Keratinocyte (primary cell): ENCODE measurements at regions not wholly inside any gene's neighbourhood (a gene's known extent, or its start where the extent isn't known, plus 50 kb on each side); places are given as distances from the start of the nearest gene placed in this dataset.

Experiments
- DNase-seq: peaks from one replicate; pipeline ENCODE4 v3.0.0-alpha.2; 2011; ENCODE audit warnings: low read depth, missing footprints, low spot score
- FAIRE-seq: peaks from 2 replicates; lab custom pipeline; 2011; peaks lifted over from hg19 to GRCh38; lab: Jason Lieb, UNC
- H2AFZ ChIP-seq: 2 replicates; pipeline ENCODE4 v1.6.0; 2012; ENCODE audit warnings: low read length, control low read depth, inconsistent platforms; ENCODE audit not compliant: control insufficient read depth
- H3K27ac ChIP-seq: 2 replicates; pipeline ENCODE4 v1.5.1; 2011; ENCODE audit warnings: low read length; ENCODE audit not compliant: control insufficient read depth, insufficient read depth
- H3K27me3 ChIP-seq: 3 replicates; pipeline ENCODE4 v1.6.0; 2011; ENCODE audit warnings: low read length; ENCODE audit not compliant: control insufficient read depth, insufficient read depth; ENCODE audit errors: extremely low read depth
- H3K36me3 ChIP-seq, 2 experiments: 2 replicates in 1 of 2; 3 replicates in 1 of 2; pipeline ENCODE4 v1.5.1; 2011; ENCODE audit warnings: low read length in 2 of 2, mild to moderate bottlenecking in 1 of 2; ENCODE audit not compliant: control insufficient read depth in 2 of 2, insufficient read depth in 2 of 2; ENCODE audit errors: extremely low read depth in 1 of 2
- H3K4me1 ChIP-seq: 3 replicates; pipeline ENCODE4 v1.5.1; 2011; ENCODE audit warnings: low read length; ENCODE audit not compliant: control insufficient read depth, insufficient read depth; ENCODE audit errors: extremely low read depth
- H3K4me2 ChIP-seq: 3 replicates; pipeline ENCODE4 v1.6.0; 2011; ENCODE audit warnings: low read depth, low read length; ENCODE audit not compliant: control insufficient read depth, insufficient read depth; ENCODE audit errors: extremely low read depth
- H3K4me3 ChIP-seq, 3 experiments: fragments of 200-600 bp in 1 of 3; sonication (generic) in 1 of 3; 2 replicates in 2 of 3; 3 replicates in 1 of 3; pipeline ENCODE4 v1.5.1; 2011 to 2016; ENCODE audit warnings: low read length in 3 of 3, mild to moderate bottlenecking in 3 of 3, control low read depth in 2 of 3, inconsistent platforms in 1 of 3, low read depth in 1 of 3, mixed read lengths in 1 of 3, mixed run types in 1 of 3, moderate library complexity in 1 of 3; ENCODE audit not compliant: control insufficient read depth in 2 of 3, insufficient read depth in 2 of 3; ENCODE audit errors: extremely low read depth in 1 of 3
- H3K79me2 ChIP-seq: 2 replicates; pipeline ENCODE4 v1.6.0; 2012; ENCODE audit warnings: low read length; ENCODE audit not compliant: control insufficient read depth, insufficient read depth
- H3K9ac ChIP-seq: 3 replicates; pipeline ENCODE4 v1.6.0; 2011; ENCODE audit warnings: low read length; ENCODE audit not compliant: control insufficient read depth, insufficient read depth; ENCODE audit errors: extremely low read depth
- H3K9me1 ChIP-seq: 3 replicates; pipeline ENCODE4 v1.6.0; 2011; ENCODE audit warnings: low read length; ENCODE audit not compliant: control insufficient read depth, insufficient read depth; ENCODE audit errors: extremely low read depth
- H3K9me3 ChIP-seq: 2 replicates; pipeline ENCODE4 v1.5.1; 2012; ENCODE audit warnings: low read depth, low read length; ENCODE audit not compliant: control insufficient read depth
- H4K20me1 ChIP-seq: 3 replicates; pipeline ENCODE4 v1.6.0; 2011; ENCODE audit warnings: low read length; ENCODE audit not compliant: control insufficient read depth, insufficient read depth; ENCODE audit errors: extremely low read depth
- EZH2 ChIP-seq: IDR thresholded peaks from one replicate; pipeline ENCODE4 v1.6.1; 2012; ENCODE audit warnings: inconsistent platforms, mild to moderate bottlenecking, low read length, moderate library complexity
- dilution Hi-C: fragments of 300-500 bp; cut with MboI; formaldehyde crosslinking; loops from one replicate; pipeline ENCODE4 v1.7.0; 2020; ENCODE audit warnings: low sequenced_read_pairs; ENCODE audit not compliant: extremely low pct_ligation_motif_present
- TF ChIP-seq, protein P1 (sequence below), 3 experiments: IDR thresholded peaks in 1 of 3; conservative IDR thresholded peaks in 1 of 3; optimal IDR thresholded peaks in 1 of 3; 2 replicates in 2 of 3; 3 replicates in 1 of 3; pipeline versions ENCODE3 to v1.5.1; 2011; ENCODE audit warnings: low read length in 3 of 3, mild to moderate bottlenecking in 3 of 3, moderate library complexity in 2 of 3, control low read depth in 1 of 3, inconsistent platforms in 1 of 3; ENCODE audit not compliant: insufficient read depth in 2 of 3; ENCODE audit errors: extremely low read depth in 1 of 3

DNA sequence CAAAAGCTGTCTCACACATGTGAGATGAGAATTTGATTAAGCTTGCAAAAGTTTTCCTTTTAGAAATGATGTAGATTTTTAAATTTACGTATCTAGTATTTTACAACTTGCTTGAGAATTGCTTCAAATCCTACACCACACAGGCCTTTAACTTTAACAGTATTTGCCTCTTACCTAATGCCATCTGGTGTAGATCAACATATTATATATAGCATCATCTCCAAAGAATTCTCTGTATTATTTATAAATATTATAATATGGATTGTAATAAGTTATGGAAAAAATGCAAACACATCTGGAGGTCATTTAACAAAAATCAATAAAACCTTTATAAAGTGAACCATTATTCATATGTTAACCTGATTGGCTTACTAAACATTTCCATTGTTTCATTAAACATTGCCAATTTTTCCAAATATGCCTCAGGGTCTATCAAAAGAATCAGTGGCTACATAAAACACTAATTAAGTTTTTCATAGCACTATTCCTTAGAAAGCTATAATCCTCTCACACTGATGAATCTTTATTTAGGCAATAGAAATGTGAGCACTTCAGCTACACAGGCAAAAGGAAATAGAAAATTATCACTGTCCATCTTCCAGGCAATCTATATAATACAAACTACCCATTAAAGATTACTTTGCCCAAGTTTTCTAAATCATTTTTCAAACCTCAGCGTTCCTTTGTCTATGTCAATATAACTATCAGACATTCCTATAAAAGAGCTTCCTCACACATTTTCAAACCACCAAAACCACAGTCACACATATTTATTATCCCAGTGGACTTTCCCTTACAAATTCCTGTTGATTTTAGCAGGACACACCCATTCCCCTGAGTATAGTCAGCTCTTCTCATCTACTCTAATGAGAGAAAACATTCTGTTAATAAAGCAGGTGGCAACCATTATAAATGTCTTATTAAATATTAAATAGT, 83.5 kb upstream of the INTU start:
- Histone ChIP-seq H3K27me3 (no peaks in the 10 kb centered on the region), H3K79me2 (no peaks in the 10 kb centered on the region), H3K9me3 (no peaks in the 10 kb centered on the region), H3K27ac (no peak overlapping the region), H3K9me1 (no peaks in the 10 kb centered on the region), H3K4me3 (no peak overlapping the region), H3K9ac (no peak overlapping the region), H3K4me2 (no peak overlapping the region), H4K20me1 (no peaks in the 10 kb centered on the region), H3K4me1 (no peaks in the 10 kb centered on the region), H3K36me3 (no peaks in the 10 kb centered on the region), H2AFZ (no peak overlapping the region)
- DNase-seq, result no peak
- dilution Hi-C loops, result no loop called here
- TF ChIP-seq, protein P1, sequence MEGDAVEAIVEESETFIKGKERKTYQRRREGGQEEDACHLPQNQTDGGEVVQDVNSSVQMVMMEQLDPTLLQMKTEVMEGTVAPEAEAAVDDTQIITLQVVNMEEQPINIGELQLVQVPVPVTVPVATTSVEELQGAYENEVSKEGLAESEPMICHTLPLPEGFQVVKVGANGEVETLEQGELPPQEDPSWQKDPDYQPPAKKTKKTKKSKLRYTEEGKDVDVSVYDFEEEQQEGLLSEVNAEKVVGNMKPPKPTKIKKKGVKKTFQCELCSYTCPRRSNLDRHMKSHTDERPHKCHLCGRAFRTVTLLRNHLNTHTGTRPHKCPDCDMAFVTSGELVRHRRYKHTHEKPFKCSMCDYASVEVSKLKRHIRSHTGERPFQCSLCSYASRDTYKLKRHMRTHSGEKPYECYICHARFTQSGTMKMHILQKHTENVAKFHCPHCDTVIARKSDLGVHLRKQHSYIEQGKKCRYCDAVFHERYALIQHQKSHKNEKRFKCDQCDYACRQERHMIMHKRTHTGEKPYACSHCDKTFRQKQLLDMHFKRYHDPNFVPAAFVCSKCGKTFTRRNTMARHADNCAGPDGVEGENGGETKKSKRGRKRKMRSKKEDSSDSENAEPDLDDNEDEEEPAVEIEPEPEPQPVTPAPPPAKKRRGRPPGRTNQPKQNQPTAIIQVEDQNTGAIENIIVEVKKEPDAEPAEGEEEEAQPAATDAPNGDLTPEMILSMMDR (optimal IDR thresholded peaks at IDR 0.05 in 1 of 3, IDR thresholded peaks at IDR 0.05 in 1 of 3, conservative IDR thresholded peaks at IDR 0.05 in 1 of 3; ENCODE audit: extremely low read depth in 1 of 3, insufficient read depth in 2 of 3, low read length in 3 of 3), result no peak
- TF ChIP-seq EZH2, result no peak
- FAIRE-seq, result no peak

DNA sequence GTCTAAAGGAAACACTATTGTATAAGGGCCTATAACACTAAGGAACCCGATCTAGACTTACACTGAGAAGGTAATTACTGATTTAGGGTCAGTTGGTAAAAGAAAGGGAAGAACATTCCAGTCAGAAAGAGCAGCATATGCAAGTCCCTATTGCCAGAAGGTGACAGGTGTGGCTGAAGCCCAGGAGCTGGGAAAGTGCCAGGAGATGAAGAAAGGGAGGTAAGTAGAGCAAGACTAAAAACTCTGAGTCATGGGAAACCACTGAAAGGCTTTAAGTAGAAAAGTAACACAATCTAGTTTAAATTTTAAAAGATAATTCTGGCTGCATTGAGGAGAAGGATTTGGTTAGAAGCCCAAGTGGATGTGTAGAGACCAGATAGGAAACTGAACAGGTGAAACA, 77.7 kb upstream of the INTU start:
- H3K9ac ChIP-seq, result no peak overlapping the region
- no peaks in the 10 kb centered on the region for H3K79me2 ChIP-seq
- H3K27me3 ChIP-seq, result no peaks in the 10 kb centered on the region
- H4K20me1 ChIP-seq, result no peaks in the 10 kb centered on the region
- no peaks in the 10 kb centered on the region for H3K36me3 ChIP-seq
- no peaks in the 10 kb centered on the region for H3K9me3 ChIP-seq
- no peak overlapping the region for H3K27ac ChIP-seq
- H3K4me2 ChIP-seq, result no peak overlapping the region
- DNase-seq (no peak), FAIRE-seq (no peak)
- no peaks in the 10 kb centered on the region for H3K9me1 ChIP-seq
- no peak overlapping the region for H3K4me3 ChIP-seq
- H3K4me1 ChIP-seq, result no peaks in the 10 kb centered on the region
- dilution Hi-C loops, result no loop called here
- H2AFZ ChIP-seq, result no peak overlapping the region
- TF ChIP-seq, protein P1 (optimal IDR thresholded peaks at IDR 0.05 in 1 of 3, IDR thresholded peaks at IDR 0.05 in 1 of 3, conservative IDR thresholded peaks at IDR 0.05 in 1 of 3; ENCODE audit: extremely low read depth in 1 of 3, insufficient read depth in 2 of 3, low read length in 3 of 3), result no peak
- TF ChIP-seq EZH2, result no peak
